PC-9 (cell line): ENCODE measurements at regions not wholly inside any gene's neighbourhood (a gene's known extent, or its start where the extent isn't known, plus 50 kb on each side); places are given as distances from the start of the nearest gene placed in this dataset.
"Not testable (repeated sequence)": the region's sequence is repeated elsewhere in the genome, so short reads cannot be mapped to it uniquely, and the experiment has no call there.

Experiments
- BruUV-seq: library from RNA; stranded (reverse); fragments of 400-500 nt; replicated peaks from 2 replicates; lab custom pipeline; 2021; lab: Mats Ljungman, UMichigan
- CTCF ChIA-PET: fragments of 300-600 bp; sonication (Branson Sonifier 250); formaldehyde crosslinking; loops from one replicate; lab custom pipeline; 2022; ENCODE audit warnings: antibody characterized with exemption; lab: Charles Lee
- POLR2A ChIA-PET: fragments of 300-600 bp; sonication (Branson Sonifier 250); formaldehyde crosslinking; loops from one replicate; lab custom pipeline; 2022; ENCODE audit warnings: antibody characterized with exemption; ENCODE audit not compliant: unreplicated experiment; lab: Charles Lee
- DNase-seq, 2 experiments: peaks; one replicate each; pipeline versions ENCODE4 v3.0.0 to v3.0.0-alpha.2; 2015 to 2022; ENCODE audit warnings: mixed read lengths in 1 of 2
- H2AFZ ChIP-seq: fragments of 200-600 bp; sonication (generic); 2 replicates; pipeline ENCODE4 v1.8.1; 2017; ENCODE audit warnings: antibody characterized with exemption
- H3F3A ChIP-seq: fragments of 200-600 bp; sonication (generic); 2 replicates; pipeline ENCODE4 v1.8.1; 2017; ENCODE audit warnings: antibody characterized with exemption, mild to moderate bottlenecking, low read depth; ENCODE audit not compliant: insufficient read depth
- H3K27ac ChIP-seq: fragments of 200-600 bp; sonication (generic); 2 replicates; pipeline ENCODE4 v1.6.1; 2016; ENCODE audit warnings: mixed run types
- H3K27me3 ChIP-seq: fragments of 200-600 bp; sonication (generic); 2 replicates; pipeline ENCODE4 v1.6.1; 2016; ENCODE audit warnings: low read depth, mixed run types; ENCODE audit not compliant: insufficient read depth
- H3K36me3 ChIP-seq: fragments of 200-600 bp; sonication (generic); 2 replicates; pipeline ENCODE4 v1.6.1; 2016; ENCODE audit warnings: low read depth, mixed run types
- H3K4me1 ChIP-seq: fragments of 200-600 bp; sonication (generic); replicated peaks from 2 replicates; pipeline ENCODE4 v1.6.1; 2016; ENCODE audit warnings: mixed run types; ENCODE audit not compliant: insufficient read depth
- H3K4me2 ChIP-seq: fragments of 200-600 bp; sonication (generic); 2 replicates; pipeline ENCODE4 v1.6.1; 2017; ENCODE audit warnings: mixed run types
- H3K4me3 ChIP-seq: fragments of 200-600 bp; sonication (generic); 2 replicates; pipeline ENCODE4 v1.6.1; 2016; ENCODE audit warnings: mixed run types
- H3K79me2 ChIP-seq: fragments of 200-600 bp; sonication (generic); 2 replicates; pipeline ENCODE4 v1.6.1; 2017; ENCODE audit warnings: low read depth, mixed run types
- H3K9me2 ChIP-seq: fragments of 200-600 bp; sonication (generic); 2 replicates; pipeline ENCODE4 v1.8.1; 2017; ENCODE audit warnings: mild to moderate bottlenecking; ENCODE audit not compliant: insufficient read depth
- H3K9me3 ChIP-seq: fragments of 200-600 bp; sonication (generic); 2 replicates; pipeline ENCODE4 v1.8.1; 2016; ENCODE audit warnings: low read depth; ENCODE audit not compliant: insufficient read depth
- H4K20me1 ChIP-seq: fragments of 200-600 bp; sonication (generic); 2 replicates; pipeline ENCODE4 v1.8.1; 2017; ENCODE audit not compliant: insufficient read depth
- EZH2 ChIP-seq: fragments of 200-600 bp; sonication (generic); IDR thresholded peaks from 2 replicates; pipeline ENCODE4 v1.8.0; 2017; ENCODE audit warnings: antibody characterized with exemption, low read depth
- intact Hi-C: fragments of 100-400 bp; cut with micrococcal nuclease; formaldehyde crosslinking; loops from one replicate; pipeline ENCODE4 v1.10.0; 2022; ENCODE audit not compliant: unreplicated experiment
- TF ChIP-seq, protein P1 (sequence below): fragments of 200-600 bp; sonication (generic); conservative IDR thresholded peaks from 2 replicates; pipeline ENCODE4 v1.6.1; 2017; ENCODE audit warnings: mixed run types, antibody characterized with exemption, mild to moderate bottlenecking, moderate library complexity

- intact Hi-C loops = no loop called here
- ChIA-PET CTCF (no interaction called here), POLR2A (no interaction called here)
- no peaks in the 10 kb centered on the region for H3K4me1 ChIP-seq
- no TSS peak for BruUV-seq
- H3K4me3 ChIP-seq = no peak overlapping the region
- no peaks in the 10 kb centered on the region for H3K9me2 ChIP-seq
- H3F3A ChIP-seq = no peaks in the 10 kb centered on the region
- no peaks in the 10 kb centered on the region for H4K20me1 ChIP-seq
- no peaks in the 10 kb centered on the region for H3K36me3 ChIP-seq
- H3K27ac ChIP-seq = no peak overlapping the region
- H3K9me3 ChIP-seq = no peaks in the 10 kb centered on the region
- H2AFZ ChIP-seq = no peak overlapping the region
- no peaks in the 10 kb centered on the region for H3K27me3 ChIP-seq
- H3K79me2 ChIP-seq = no peaks in the 10 kb centered on the region
- no peak for TF ChIP-seq EZH2
- TF ChIP-seq, protein P1, sequence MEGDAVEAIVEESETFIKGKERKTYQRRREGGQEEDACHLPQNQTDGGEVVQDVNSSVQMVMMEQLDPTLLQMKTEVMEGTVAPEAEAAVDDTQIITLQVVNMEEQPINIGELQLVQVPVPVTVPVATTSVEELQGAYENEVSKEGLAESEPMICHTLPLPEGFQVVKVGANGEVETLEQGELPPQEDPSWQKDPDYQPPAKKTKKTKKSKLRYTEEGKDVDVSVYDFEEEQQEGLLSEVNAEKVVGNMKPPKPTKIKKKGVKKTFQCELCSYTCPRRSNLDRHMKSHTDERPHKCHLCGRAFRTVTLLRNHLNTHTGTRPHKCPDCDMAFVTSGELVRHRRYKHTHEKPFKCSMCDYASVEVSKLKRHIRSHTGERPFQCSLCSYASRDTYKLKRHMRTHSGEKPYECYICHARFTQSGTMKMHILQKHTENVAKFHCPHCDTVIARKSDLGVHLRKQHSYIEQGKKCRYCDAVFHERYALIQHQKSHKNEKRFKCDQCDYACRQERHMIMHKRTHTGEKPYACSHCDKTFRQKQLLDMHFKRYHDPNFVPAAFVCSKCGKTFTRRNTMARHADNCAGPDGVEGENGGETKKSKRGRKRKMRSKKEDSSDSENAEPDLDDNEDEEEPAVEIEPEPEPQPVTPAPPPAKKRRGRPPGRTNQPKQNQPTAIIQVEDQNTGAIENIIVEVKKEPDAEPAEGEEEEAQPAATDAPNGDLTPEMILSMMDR = no peak
- no peak for DNase-seq
- H3K4me2 ChIP-seq = no peak overlapping the region
Observed at GRCh38 chr13:81172603-81173002, 831.7 kb upstream of the SPRY2 start.

- no TSS peak for BruUV-seq
- ChIA-PET CTCF (no interaction called here), POLR2A (interaction anchor here (0.7 kb wide), 1 partner anchor 23 kb away, joined by 6 read pairs; no protein-coding TSS in a partner anchor)
- H3K4me1 ChIP-seq = no peaks in the 10 kb centered on the region
- no peaks in the 10 kb centered on the region for H3K9me3 ChIP-seq
- no peak overlapping the region for H3K27ac ChIP-seq
- no peak overlapping the region for H3K4me3 ChIP-seq
- no peaks in the 10 kb centered on the region for H3K9me2 ChIP-seq
- no peak for DNase-seq
- H3K36me3 ChIP-seq = no peaks in the 10 kb centered on the region
- intact Hi-C loops = loop anchor here (2.0 kb wide), 1 partner anchor 702 kb away; no protein-coding TSS in a partner anchor
- H3K27me3 ChIP-seq = no peaks in the 10 kb centered on the region
- no peaks in the 10 kb centered on the region for H3F3A ChIP-seq
- H3K79me2 ChIP-seq = no peaks in the 10 kb centered on the region
- H3K4me2 ChIP-seq = no peak overlapping the region
- TF ChIP-seq EZH2 = no peak
- TF ChIP-seq, protein P1 = peak; percentile 73
- no peaks in the 10 kb centered on the region for H4K20me1 ChIP-seq
- no peak overlapping the region for H2AFZ ChIP-seq
Observed at GRCh38 chr13:81171065-81171647, 830.2 kb upstream of the SPRY2 start.

DNA sequence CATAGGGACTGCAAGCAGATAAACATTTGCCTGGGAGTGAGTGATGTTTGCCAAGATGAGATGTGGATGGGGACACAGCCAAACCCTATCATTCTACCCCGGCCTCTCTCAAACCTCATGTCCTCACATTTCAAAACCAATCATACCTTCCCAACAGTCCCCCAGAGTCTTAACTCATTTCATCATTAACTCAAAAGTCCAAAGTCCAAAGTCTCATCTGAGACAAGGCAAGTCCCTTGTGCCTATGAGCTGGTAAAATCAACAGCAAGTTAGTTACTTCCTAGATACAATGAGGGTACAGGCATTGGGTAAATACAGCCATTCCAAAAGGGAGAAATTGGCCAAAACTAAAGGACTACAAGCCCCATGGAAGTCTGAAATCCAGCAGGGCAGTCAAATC, 822.9 kb upstream of the SPRY2 start:
- H3K9me2 ChIP-seq, H3K4me1 ChIP-seq, BruUV-seq, intact Hi-C loops, DNase-seq, POLR2A ChIA-PET, H3K36me3 ChIP-seq, CTCF ChIA-PET, H3K9me3 ChIP-seq, H4K20me1 ChIP-seq, H3K4me3 ChIP-seq, H2AFZ ChIP-seq, H3K79me2 ChIP-seq, H3K27me3 ChIP-seq, H3K27ac ChIP-seq, H3K4me2 ChIP-seq, H3F3A ChIP-seq: not testable (repeated sequence)

DNA sequence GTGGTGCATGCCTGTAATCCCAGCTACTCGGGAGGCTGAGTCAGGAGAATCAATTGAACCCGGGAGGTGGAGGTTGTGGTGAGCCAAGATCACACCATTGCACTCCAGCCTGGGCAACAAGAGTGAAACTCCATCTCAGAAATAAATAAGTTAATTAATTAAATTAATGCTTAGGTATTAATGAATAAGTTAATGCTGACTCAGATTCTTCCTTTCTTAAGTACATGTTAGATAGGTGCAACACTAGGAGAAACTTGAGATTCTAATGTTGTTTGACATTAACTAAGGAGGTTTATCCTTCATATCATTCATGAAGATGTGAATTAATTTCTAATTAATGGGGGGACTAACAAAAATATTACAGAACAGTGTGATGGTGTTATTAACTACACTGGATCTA, 812.6 kb upstream of the SPRY2 start:
- Histone ChIP-seq H3K4me3 (no peak overlapping the region), H3K4me1 (no peaks in the 10 kb centered on the region), H3K79me2 (no peaks in the 10 kb centered on the region), H2AFZ (no peak overlapping the region), H3K36me3 (no peaks in the 10 kb centered on the region), H3K27ac (no peak overlapping the region), H3K4me2 (no peak overlapping the region), H3K9me3 (no peaks in the 10 kb centered on the region), H4K20me1 (no peaks in the 10 kb centered on the region), H3K9me2 (no peaks in the 10 kb centered on the region), H3K27me3 (no peaks in the 10 kb centered on the region), H3F3A (no peaks in the 10 kb centered on the region)
- no TSS peak for BruUV-seq
- DNase-seq = no peak
- intact Hi-C loops = no loop called here
- ChIA-PET POLR2A (no interaction called here), CTCF (no interaction called here)
- TF ChIP-seq, protein P1 = no peak
- TF ChIP-seq EZH2 = no peak
